K562 (cell line): ENCODE measurements at regions not wholly inside any gene's neighbourhood (a gene's known extent, or its start where the extent isn't known, plus 50 kb on each side); places are given as distances from the start of the nearest gene placed in this dataset.

Experiments
- TAF1 ChIP-seq: IDR thresholded peaks from 2 replicates; pipeline ENCODE4 v1.6.1; 2011; ENCODE audit warnings: mild to moderate bottlenecking, low read length, moderate library complexity; ENCODE audit not compliant: insufficient read depth, control insufficient read depth, severe bottlenecking; ENCODE audit errors: extremely low read depth
- TF ChIP-seq, protein P1 (sequence below): sonication (generic); formaldehyde crosslinking; IDR thresholded peaks from 2 replicates; pipeline ENCODE4 v1.8.0; 2022; ENCODE audit warnings: mild to moderate bottlenecking, missing genetic modification reagents
- TF ChIP-seq, protein P2 (sequence below): sonication (generic); formaldehyde crosslinking; IDR thresholded peaks from 2 replicates; pipeline ENCODE4 v1.8.0; 2022; ENCODE audit warnings: missing genetic modification reagents, mild to moderate bottlenecking, borderline replicate concordance

DNA sequence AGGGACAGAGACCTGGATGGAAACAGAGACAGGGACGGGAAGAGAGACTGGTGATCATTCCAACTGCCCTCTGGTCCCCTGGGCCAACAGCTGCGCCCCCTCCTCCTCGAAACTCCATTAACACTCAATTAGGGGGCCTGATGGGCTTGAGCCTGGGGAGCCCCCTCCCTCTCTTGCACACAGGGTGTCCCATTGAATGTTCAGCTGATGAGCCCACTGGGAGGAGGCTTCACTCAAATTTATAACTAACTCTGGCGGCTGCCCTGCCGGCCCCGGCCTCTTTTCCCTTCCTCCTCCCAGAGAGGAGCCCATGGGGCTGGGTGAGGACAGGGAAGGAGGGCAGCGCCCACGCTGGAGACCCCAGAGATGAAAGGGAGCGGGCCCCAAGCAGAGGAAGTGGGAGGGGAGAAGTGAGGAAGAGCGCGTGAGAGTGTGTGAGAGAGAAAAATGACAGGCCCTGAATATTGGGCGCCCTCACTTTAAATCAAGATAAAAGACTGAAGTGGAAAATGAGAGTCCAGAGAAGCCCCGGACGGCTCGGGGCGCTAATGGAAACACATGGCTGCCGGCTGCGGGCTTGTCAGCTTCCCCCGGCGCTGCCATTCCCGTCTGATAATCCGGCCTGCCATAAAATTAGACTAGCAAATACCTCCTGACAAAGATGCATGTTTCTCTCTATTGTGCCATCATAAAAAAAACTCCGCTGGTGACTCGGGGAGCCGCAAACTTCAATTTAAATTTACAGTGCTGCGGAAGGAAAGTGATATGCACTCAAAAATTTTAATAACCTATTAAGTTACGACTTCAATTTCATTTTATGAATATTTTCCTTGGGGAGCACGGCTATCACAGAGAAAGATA, 58.0 kb upstream of the PAX2 start:
- TF ChIP-seq, protein P1, sequence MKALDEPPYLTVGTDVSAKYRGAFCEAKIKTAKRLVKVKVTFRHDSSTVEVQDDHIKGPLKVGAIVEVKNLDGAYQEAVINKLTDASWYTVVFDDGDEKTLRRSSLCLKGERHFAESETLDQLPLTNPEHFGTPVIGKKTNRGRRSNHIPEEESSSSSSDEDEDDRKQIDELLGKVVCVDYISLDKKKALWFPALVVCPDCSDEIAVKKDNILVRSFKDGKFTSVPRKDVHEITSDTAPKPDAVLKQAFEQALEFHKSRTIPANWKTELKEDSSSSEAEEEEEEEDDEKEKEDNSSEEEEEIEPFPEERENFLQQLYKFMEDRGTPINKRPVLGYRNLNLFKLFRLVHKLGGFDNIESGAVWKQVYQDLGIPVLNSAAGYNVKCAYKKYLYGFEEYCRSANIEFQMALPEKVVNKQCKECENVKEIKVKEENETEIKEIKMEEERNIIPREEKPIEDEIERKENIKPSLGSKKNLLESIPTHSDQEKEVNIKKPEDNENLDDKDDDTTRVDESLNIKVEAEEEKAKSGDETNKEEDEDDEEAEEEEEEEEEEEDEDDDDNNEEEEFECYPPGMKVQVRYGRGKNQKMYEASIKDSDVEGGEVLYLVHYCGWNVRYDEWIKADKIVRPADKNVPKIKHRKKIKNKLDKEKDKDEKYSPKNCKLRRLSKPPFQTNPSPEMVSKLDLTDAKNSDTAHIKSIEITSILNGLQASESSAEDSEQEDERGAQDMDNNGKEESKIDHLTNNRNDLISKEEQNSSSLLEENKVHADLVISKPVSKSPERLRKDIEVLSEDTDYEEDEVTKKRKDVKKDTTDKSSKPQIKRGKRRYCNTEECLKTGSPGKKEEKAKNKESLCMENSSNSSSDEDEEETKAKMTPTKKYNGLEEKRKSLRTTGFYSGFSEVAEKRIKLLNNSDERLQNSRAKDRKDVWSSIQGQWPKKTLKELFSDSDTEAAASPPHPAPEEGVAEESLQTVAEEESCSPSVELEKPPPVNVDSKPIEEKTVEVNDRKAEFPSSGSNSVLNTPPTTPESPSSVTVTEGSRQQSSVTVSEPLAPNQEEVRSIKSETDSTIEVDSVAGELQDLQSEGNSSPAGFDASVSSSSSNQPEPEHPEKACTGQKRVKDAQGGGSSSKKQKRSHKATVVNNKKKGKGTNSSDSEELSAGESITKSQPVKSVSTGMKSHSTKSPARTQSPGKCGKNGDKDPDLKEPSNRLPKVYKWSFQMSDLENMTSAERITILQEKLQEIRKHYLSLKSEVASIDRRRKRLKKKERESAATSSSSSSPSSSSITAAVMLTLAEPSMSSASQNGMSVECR (CRISPR knock-in tag) = no peak
- TF ChIP-seq TAF1 = no peak
- TF ChIP-seq, protein P2, sequence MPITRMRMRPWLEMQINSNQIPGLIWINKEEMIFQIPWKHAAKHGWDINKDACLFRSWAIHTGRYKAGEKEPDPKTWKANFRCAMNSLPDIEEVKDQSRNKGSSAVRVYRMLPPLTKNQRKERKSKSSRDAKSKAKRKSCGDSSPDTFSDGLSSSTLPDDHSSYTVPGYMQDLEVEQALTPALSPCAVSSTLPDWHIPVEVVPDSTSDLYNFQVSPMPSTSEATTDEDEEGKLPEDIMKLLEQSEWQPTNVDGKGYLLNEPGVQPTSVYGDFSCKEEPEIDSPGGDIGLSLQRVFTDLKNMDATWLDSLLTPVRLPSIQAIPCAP (CRISPR knock-in tag) = no peak
